Esophagus squamous epithelium (tissue), 4 donors: ENCODE measurements at regions not wholly inside any gene's neighbourhood (a gene's known extent, or its start where the extent isn't known, plus 50 kb on each side); places are given as distances from the start of the nearest gene placed in this dataset.

Source experiments
- CTCF ChIP-seq, 6 experiments: fragments of 450-650 bp in 4 of 6; fragments of 200-600 bp in 2 of 6; sonication (generic) in 2 of 6; IDR thresholded peaks; one replicate each; pipeline ENCODE4 v1.5.1; 2016 to 2019; ENCODE audit warnings: antibody characterized with exemption in 6 of 6, mild to moderate bottlenecking in 4 of 6, moderate library complexity in 4 of 6
- POLR2A ChIP-seq, 4 donors: fragments of 450-650 bp; IDR thresholded peaks; one replicate each; pipeline ENCODE4 v1.6.1; 2017; ENCODE audit warnings: antibody characterized with exemption in 4 of 4, mild to moderate bottlenecking in 4 of 4, moderate library complexity in 3 of 4

GRCh38 chr12:43271659-43272058, 280.3 kb downstream of the ADAMTS20 start:
- TF ChIP-seq CTCF (IDR thresholded peaks at IDR 0.05) (no peak), POLR2A (IDR thresholded peaks at IDR 0.05) (no peak)
